IMR-90 (cell line): ENCODE measurements at regions not wholly inside any gene's neighbourhood (a gene's known extent, or its start where the extent isn't known, plus 50 kb on each side); places are given as distances from the start of the nearest gene placed in this dataset.

Source experiments
- ATAC-seq: fragments of 200-7000 bp; cut with Tn5 transposase; 2 replicates; pipeline ENCODE4 v1.9.1; 2020; ENCODE audit warnings: low read depth, mild to moderate bottlenecking, moderate library complexity
- BruUV-seq: library from RNA; stranded (reverse); fragments of 400-500 nt; replicated peaks from 2 replicates; lab custom pipeline; 2021; lab: Mats Ljungman, UMichigan
- CTCF ChIA-PET: fragments of 300-600 bp; formaldehyde crosslinking; extraction: SDS; loops from one replicate; lab custom pipeline; 2021; ENCODE audit warnings: antibody characterized with exemption; lab: Yijun Ruan, JAX
- POLR2A ChIA-PET: fragments of 300-600 bp; sonication (Branson Sonifier 250); formaldehyde crosslinking; loops from one replicate; lab custom pipeline; 2022; ENCODE audit warnings: antibody characterized with exemption; ENCODE audit not compliant: unreplicated experiment; lab: Charles Lee
- DNase-seq: peaks from one replicate; pipeline ENCODE4 v3.0.0; 2013
- H2AFZ ChIP-seq: replicated peaks from 2 replicates; pipeline ENCODE3; 2013; ENCODE audit warnings: low read length, mild to moderate bottlenecking; ENCODE audit not compliant: poor library complexity
- H2AK5ac ChIP-seq: 2 replicates; pipeline ENCODE4 v1.6.1; 2013; ENCODE audit warnings: low read depth, low read length, inconsistent platforms
- H2AK9ac ChIP-seq: replicated peaks from 2 replicates; pipeline ENCODE3; 2013; ENCODE audit warnings: mild to moderate bottlenecking, low read depth, low read length, moderate library complexity; ENCODE audit not compliant: poor library complexity
- H2BK120ac ChIP-seq: 2 replicates; pipeline ENCODE4 v1.6.1; 2013; ENCODE audit warnings: low read depth, low read length, inconsistent platforms
- H2BK15ac ChIP-seq: 3 replicates; pipeline ENCODE4 v1.6.1; 2013; ENCODE audit warnings: low read depth, low read length, inconsistent platforms
- H2BK20ac ChIP-seq: 2 replicates; pipeline ENCODE4 v1.6.1; 2013; ENCODE audit warnings: low read depth, mild to moderate bottlenecking, inconsistent platforms, low read length, moderate library complexity
- H2BK5ac ChIP-seq: 2 replicates; pipeline ENCODE4 v1.6.1; 2013; ENCODE audit warnings: mild to moderate bottlenecking, low read depth, low read length, inconsistent platforms; ENCODE audit not compliant: poor library complexity, severe bottlenecking
- H3K14ac ChIP-seq: replicated peaks from 2 replicates; pipeline ENCODE4 v1.6.1; 2013; ENCODE audit warnings: low read depth, low read length, inconsistent platforms
- H3K18ac ChIP-seq: 2 replicates; pipeline ENCODE4 v1.6.1; 2013; ENCODE audit warnings: low read depth, low read length, control low read depth
- H3K23ac ChIP-seq: 2 replicates; pipeline ENCODE4 v1.6.1; 2013; ENCODE audit warnings: low read depth, low read length, inconsistent platforms
- H3K27ac ChIP-seq: 2 replicates; pipeline ENCODE4 v1.5.1; 2013; ENCODE audit warnings: mild to moderate bottlenecking, control low read depth, low read length; ENCODE audit not compliant: insufficient read depth
- H3K27me3 ChIP-seq: 2 replicates; pipeline ENCODE4 v1.6.1; 2013; ENCODE audit warnings: low read length; ENCODE audit not compliant: control insufficient read depth, insufficient read depth
- H3K36me3 ChIP-seq: 2 replicates; pipeline ENCODE4 v1.6.1; 2013; ENCODE audit warnings: low read length, mixed read lengths; ENCODE audit not compliant: control insufficient read depth, insufficient read depth
- H3K4ac ChIP-seq: 2 replicates; pipeline ENCODE4 v1.6.1; 2013; ENCODE audit warnings: low read depth, low read length, inconsistent platforms
- H3K4me1 ChIP-seq: 2 replicates; pipeline ENCODE4 v1.6.1; 2013; ENCODE audit warnings: low read length, mixed read lengths; ENCODE audit not compliant: control insufficient read depth, insufficient read depth
- H3K4me2 ChIP-seq: 2 replicates; pipeline ENCODE4 v1.6.1; 2013; ENCODE audit warnings: low read depth, mild to moderate bottlenecking, control low read depth, low read length, moderate library complexity
- H3K4me3 ChIP-seq: 2 replicates; pipeline ENCODE4 v1.5.1; 2013; ENCODE audit warnings: low read depth, mild to moderate bottlenecking, control low read depth, low read length, moderate library complexity; ENCODE audit not compliant: insufficient read depth
- H3K56ac ChIP-seq: 2 replicates; pipeline ENCODE4 v1.6.1; 2013; ENCODE audit warnings: low read length, inconsistent platforms; ENCODE audit not compliant: insufficient read depth; ENCODE audit errors: extremely low read depth
- H3K79me1 ChIP-seq, 2 experiments: 2 replicates each; pipeline ENCODE4 v1.6.1; 2013; ENCODE audit warnings: low read length in 2 of 2, inconsistent platforms in 1 of 2, low read depth in 1 of 2
- H3K9ac ChIP-seq: 2 replicates; pipeline ENCODE4 v1.6.1; 2013; ENCODE audit warnings: low read depth, low read length, control low read depth
- H3K9me1 ChIP-seq: 2 replicates; pipeline ENCODE4 v1.6.1; 2013; ENCODE audit warnings: low read length, inconsistent platforms; ENCODE audit not compliant: insufficient read depth
- H3K9me3 ChIP-seq: 2 replicates; pipeline ENCODE4 v1.6.1; 2013; ENCODE audit warnings: low read length; ENCODE audit not compliant: control insufficient read depth, insufficient read depth
- H4K20me1 ChIP-seq: 2 replicates; pipeline ENCODE4 v1.6.1; 2013; ENCODE audit warnings: low read length, inconsistent platforms; ENCODE audit not compliant: insufficient read depth
- H4K5ac ChIP-seq: 2 replicates; pipeline ENCODE4 v1.6.1; 2013; ENCODE audit warnings: mild to moderate bottlenecking, low read depth, low read length, control low read depth
- H4K8ac ChIP-seq, 2 experiments: 2 replicates each; pipeline ENCODE4 v1.6.1; 2013; ENCODE audit warnings: low read depth in 2 of 2, low read length in 2 of 2, control low read depth in 1 of 2, inconsistent platforms in 1 of 2
- H4K91ac ChIP-seq: 2 replicates; pipeline ENCODE4 v1.6.1; 2013; ENCODE audit warnings: low read depth, low read length, inconsistent platforms; ENCODE audit not compliant: insufficient read depth
- BHLHE40 ChIP-seq: fragments of 150-350 bp; IDR thresholded peaks from 2 replicates; pipeline ENCODE4 v1.6.1; 2016; ENCODE audit warnings: mild to moderate bottlenecking, low read depth, low read length
- CEBPB ChIP-seq: IDR thresholded peaks from 2 replicates; pipeline ENCODE4 v1.6.1; 2012; ENCODE audit warnings: low read depth, low read length, improper control_type of control experiment
- CHD1 ChIP-seq: IDR thresholded peaks from 2 replicates; pipeline ENCODE4 v1.6.1; 2012; ENCODE audit warnings: low read depth, low read length, improper control_type of control experiment
- CTCF ChIP-seq: conservative IDR thresholded peaks from 2 replicates; pipeline ENCODE4 v1.5.1; 2012; ENCODE audit warnings: mild to moderate bottlenecking, low read depth, low read length, improper control_type of control experiment
- FOS ChIP-seq: fragments of 150-350 bp; IDR thresholded peaks from 2 replicates; pipeline ENCODE4 v1.6.1; 2016; ENCODE audit warnings: low read depth, low read length
- MAFK ChIP-seq: IDR thresholded peaks from 2 replicates; pipeline ENCODE4 v1.6.1; 2012; ENCODE audit warnings: low read depth, low read length, improper control_type of control experiment
- MAZ ChIP-seq: IDR thresholded peaks from 2 replicates; pipeline ENCODE4 v1.6.1; 2012; ENCODE audit warnings: low read depth, mild to moderate bottlenecking, low read length, improper control_type of control experiment, moderate library complexity, borderline replicate concordance
- MXI1 ChIP-seq: IDR thresholded peaks from 2 replicates; pipeline ENCODE4 v1.6.1; 2012; ENCODE audit warnings: low read depth, mild to moderate bottlenecking, low read length, moderate library complexity, borderline replicate concordance
- NFE2L2 ChIP-seq: fragments of 150-350 bp; IDR thresholded peaks from 2 replicates; pipeline ENCODE4 v1.6.1; 2016; ENCODE audit warnings: low read depth, mild to moderate bottlenecking, low read length
- POLR2A ChIP-seq: IDR thresholded peaks from 2 replicates; pipeline ENCODE4 v1.6.1; 2012; ENCODE audit warnings: mild to moderate bottlenecking, low read depth, low read length
- RFX5 ChIP-seq: IDR thresholded peaks from 2 replicates; pipeline ENCODE4 v1.8.0; 2012; ENCODE audit warnings: low read depth, mild to moderate bottlenecking, low read length, moderate library complexity
- SMC3 ChIP-seq: fragments of 150-350 bp; IDR thresholded peaks from 2 replicates; pipeline ENCODE4 v1.6.1; 2016; ENCODE audit warnings: low read depth, mild to moderate bottlenecking, antibody characterized with exemption, low read length, moderate library complexity
- WGBS, 2 experiments: methylation state at CpG; one replicate each; pipeline versions ENCODE4 v1.1.5 to v1.1.7; 2013; ENCODE audit warnings: missing lambda C conversion rate in 2 of 2; ENCODE audit not compliant: insufficient read length in 1 of 2; ENCODE audit errors: extremely low coverage in 2 of 2; 5-methylcytosine and 5-hydroxymethylcytosine counted together
- dilution Hi-C: fragments of 300-500 bp; cut with HindIII; formaldehyde crosslinking; loops from one replicate; pipeline ENCODE4 v1.14.3; 2018; ENCODE audit warnings: low sequenced_read_pairs; ENCODE audit not compliant: unreplicated experiment
- in situ Hi-C: fragments of 300-500 bp; cut with MboI; formaldehyde crosslinking; loops from 3 replicates; pipeline ENCODE4 v1.14.3; 2019; ENCODE audit warnings: low sequenced_read_pairs, inconsistent platforms, mixed read lengths
- intact Hi-C: fragments of 100-400 bp; cut with micrococcal nuclease; formaldehyde crosslinking; loops from 2 replicates; pipeline ENCODE4 v1.10.0; 2022

GRCh38 chr12:90098132-90098779, 389.6 kb upstream of the ATP2B1 start:
- Histone ChIP-seq H4K8ac (peak overlapping the region in 1 of 2 experiments; percentile 24; a peak in 1 of 4 replicates), H3K27ac (no peak overlapping the region), H3K27me3 (no peaks in the 10 kb centered on the region), H2AK9ac (no peak overlapping the region), H4K20me1 (no peaks in the 10 kb centered on the region), H2BK15ac (no peak overlapping the region; the same call in 2 of the 3 replicates), H2BK20ac (no peak overlapping the region), H3K23ac (no peak overlapping the region), H4K5ac (no peak overlapping the region), H3K9ac (no peak overlapping the region), H3K4me2 (no peak overlapping the region), H3K4ac (no peak overlapping the region), H3K79me1 (no peaks in the 10 kb centered on the region), H2AFZ (no peak overlapping the region), H2BK5ac (no peak overlapping the region), H3K4me3 (no peak overlapping the region), H4K91ac (no peak overlapping the region), H3K9me3 (no peaks in the 10 kb centered on the region), H3K56ac (no peak overlapping the region), H2AK5ac (no peak overlapping the region; the same call in 1 of the 2 replicates), H3K9me1 (no peaks in the 10 kb centered on the region; the same call in 1 of the 2 replicates), H2BK120ac (no peak overlapping the region; the same call in 1 of the 2 replicates), H3K14ac (0 out of 2 replicates have a peak overlapping the region, but pooled peaks have one; percentile 75), H3K18ac (no peak overlapping the region), H3K36me3 (no peaks in the 10 kb centered on the region), H3K4me1 (peaks cover 3% of the 10 kb centered on the region)
- no peak for ATAC-seq
- intact Hi-C loops = no loop called here
- TF ChIP-seq POLR2A (no peak), NFE2L2 (no peak), CTCF (no peak), CEBPB (no peak), RFX5 (no peak), CHD1 (no peak), SMC3 (no peak), MXI1 (no peak), MAFK (no peak), FOS (no peak), MAZ (no peak), BHLHE40 (no peak)
- no TSS peak for BruUV-seq
- dilution Hi-C loops = no loop called here
- DNase-seq = no peak
- WGBS, 2 experiments = no CpG with 5 or more reads among the region's 2 CpGs
- ChIA-PET CTCF (interaction anchor here (1.5 kb wide), 1 partner anchor 13 kb away, joined by 4 read pairs; no protein-coding TSS in a partner anchor), POLR2A (no interaction called here)
- in situ Hi-C loops = no loop called here
